ENCODE measurements at regions not wholly inside any gene's neighbourhood (a gene's known extent, or its start where the extent isn't known, plus 50 kb on each side); places are given as distances from the start of the nearest gene placed in this dataset.

GRCh38 chr3:24736701-24737100 lies 242.1 kb upstream of the THRB start:
- Histone ChIP-seq H3K27ac (ENCODE audit: extremely low read depth, low read depth, low read length) (no peak overlapping the region), H3K4me2 (ENCODE audit: insufficient read depth, low read length) (no peak overlapping the region), H4K20me1 (replicated peaks; ENCODE audit: control insufficient read depth, insufficient read depth, low read length) (no peaks in the 10 kb centered on the region), H3K27me3 (ENCODE audit: control insufficient read depth in 2 of 2, insufficient read depth in 2 of 2, low read length in 2 of 2) (no peaks in the 10 kb centered on the region), H3K4me1 (replicated peaks in 1 of 2; ENCODE audit: control insufficient read depth in 2 of 2, insufficient read depth in 2 of 2, low read length in 2 of 2) (no peaks in the 10 kb centered on the region), H3K9me3 (replicated peaks; ENCODE audit: control insufficient read depth, insufficient read depth, low read depth, low read length) (no peaks in the 10 kb centered on the region), H3K79me2 (ENCODE audit: control insufficient read depth, insufficient read depth, low read length) (no peaks in the 10 kb centered on the region), H3K9ac (ENCODE audit: insufficient read depth in 1 of 2, low read depth in 2 of 2, low read length in 2 of 2) (no peak overlapping the region), H2AFZ (ENCODE audit: low read depth, low read length) (no peak overlapping the region), H3K4me3 (no peak overlapping the region), H3K9me1 (ENCODE audit: control insufficient read depth, insufficient read depth, low read length) (no peaks in the 10 kb centered on the region), H3K36me3 (ENCODE audit: control insufficient read depth, insufficient read depth, low read length) (no peaks in the 10 kb centered on the region)
- no TSS peak for BruUV-seq (replicated peaks)
- ATAC-seq (no peak), FAIRE-seq (no peak), DNase-seq (ENCODE audit: extremely low read depth in 1 of 4, low spot score in 3 of 4) (no peak)
- POLR2A ChIA-PET: no interaction called here
- whole genome bisulfite sequencing (ENCODE audit: insufficient coverage, low coverage, missing lambda C conversion rate): 0% methylated on average over 3 of the region's 3 CpGs
- CTCF ChIA-PET (ENCODE audit: low intra/inter-chr PET ratio): no interaction called here
- intact Hi-C loops (cut with micrococcal nuclease): no loop called here
- in situ Hi-C loops (cut with MboI): no loop called here
- TF ChIP-seq NFIC (IDR thresholded peaks at IDR 0.05) (no peak), ZNF146 (CRISPR knock-in tag; IDR thresholded peaks at IDR 0.05; ENCODE audit: unreplicated experiment) (no peak), HMGXB4 (CRISPR knock-in tag; IDR thresholded peaks at IDR 0.05) (no peak), MAFF (IDR thresholded peaks at IDR 0.05; ENCODE audit: low read length) (no peak), ZBTB9 (CRISPR knock-in tag; IDR thresholded peaks at IDR 0.05) (no peak), CBX8 (IDR thresholded peaks at IDR 0.05; ENCODE audit: borderline replicate concordance, extremely low read depth, low read depth, low read length, poor library complexity, severe bottlenecking) (no peak)

All from K562 (cell line).